Nucleus accumbens (tissue), 56 donors: ENCODE measurements at regions not wholly inside any gene's neighbourhood (a gene's known extent, or its start where the extent isn't known, plus 50 kb on each side); places are given as distances from the start of the nearest gene placed in this dataset.
A peak's percentile ranks its signal among the peaks of the same experiment; 100 is the strongest.

Experiments used
- DNase-seq, 56 donors: peaks; one replicate each; lab custom pipeline; 2025; lab: John Stamatoyannopoulos, UW

GRCh38 chr3:117417411-117417810 lies 707.8 kb downstream of the TUSC7 start:
- DNase-seq, result no peak

GRCh38 chr3:117427081-117427480 lies 717.5 kb downstream of the TUSC7 start:
- DNase-seq, result no peak

- no peak for DNase-seq
These were observed 723.8 kb downstream of the TUSC7 start for GRCh38 chr3:117433427-117433826.

DNA sequence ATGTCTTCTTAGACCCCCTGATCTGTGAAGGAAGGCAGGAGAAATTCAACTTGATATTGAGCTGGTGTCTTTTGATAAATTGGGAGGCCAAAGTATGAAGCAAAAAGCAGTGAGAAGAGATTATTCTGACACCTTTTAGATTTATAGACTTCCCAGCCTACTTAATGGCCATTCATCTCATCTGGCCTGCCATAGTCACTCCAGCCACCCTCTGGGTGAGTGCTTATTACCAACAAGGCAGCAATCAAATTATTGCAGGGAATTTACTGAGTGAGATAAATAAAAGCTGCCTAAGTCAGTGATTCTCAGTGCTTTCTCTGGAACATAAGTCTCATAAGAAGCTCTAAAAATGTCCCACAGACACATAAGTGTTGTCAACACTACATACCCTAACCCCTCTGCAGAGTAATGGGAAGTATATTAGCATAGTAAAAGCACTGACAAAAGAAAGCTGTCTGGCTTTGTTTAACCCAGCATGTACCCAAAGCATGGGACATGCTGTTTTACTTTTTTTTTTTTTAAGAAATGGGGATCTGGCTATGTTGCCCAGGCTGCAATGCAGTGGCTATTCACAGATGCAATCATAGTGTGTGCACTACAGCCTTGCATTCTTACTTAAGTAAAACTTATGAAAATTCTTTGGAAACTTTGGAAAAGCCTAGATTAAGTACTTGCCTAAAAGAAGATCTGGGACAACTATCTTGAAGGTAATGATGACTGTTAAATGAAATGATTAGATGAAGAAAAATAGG lies 725.3 kb downstream of the TUSC7 start:
- no peak for DNase-seq

DNA sequence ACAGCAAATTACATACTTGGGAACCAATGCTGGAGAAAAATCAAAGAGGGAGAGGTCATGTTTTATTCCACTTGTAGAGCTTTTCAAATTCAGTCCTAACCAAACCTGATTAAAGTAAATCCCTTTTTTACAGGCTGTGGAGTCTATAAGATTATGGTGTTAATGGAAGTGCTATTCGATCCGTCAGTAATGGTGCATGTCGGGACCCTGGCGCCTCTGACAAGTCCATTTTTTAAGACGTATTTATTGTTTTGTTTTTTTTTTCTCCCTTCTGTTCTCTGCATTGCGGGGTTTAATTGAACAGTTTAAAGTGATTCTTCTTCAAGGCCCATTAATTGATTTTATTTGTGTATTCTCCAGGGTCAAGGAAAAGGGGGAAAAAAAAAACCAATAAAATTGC lies 725.9 kb downstream of the TUSC7 start:
- DNase-seq, result no peak

GRCh38 chr3:117439812-117440211 lies 730.2 kb downstream of the TUSC7 start:
- DNase-seq, result peak in 18 of 56 donors; percentile 1 to 49 (median 6)

- DNase-seq, result no peak
These were observed 732.3 kb downstream of the TUSC7 start for GRCh38 chr3:117441851-117442250.

- DNase-seq, result no peak
These were observed 733.0 kb downstream of the TUSC7 start for GRCh38 chr3:117442566-117442965.

DNA sequence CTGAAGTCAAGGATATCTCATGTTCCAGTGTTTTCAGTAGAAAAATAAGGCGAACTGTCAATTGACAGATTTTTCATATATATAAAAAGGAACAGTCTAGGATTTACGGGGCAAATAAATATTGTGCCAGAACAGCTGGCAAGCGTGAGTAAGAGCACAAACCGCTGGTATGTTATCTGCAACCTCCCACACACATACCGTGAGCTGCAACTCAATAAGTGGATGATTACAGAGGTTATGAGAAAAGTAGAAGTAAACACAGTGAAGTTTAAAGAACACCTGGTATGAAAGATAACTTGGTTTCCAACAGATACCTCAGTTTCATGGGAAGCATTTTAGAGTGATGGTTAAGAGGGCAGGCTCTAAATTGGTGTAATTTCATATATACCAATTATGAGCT lies 733.4 kb downstream of the TUSC7 start:
- no peak for DNase-seq

- DNase-seq, result no peak
These were observed 734.6 kb downstream of the TUSC7 start for GRCh38 chr3:117444175-117444574.

GRCh38 chr3:117447419-117447818 lies 737.8 kb downstream of the TUSC7 start:
- no peak for DNase-seq

DNA sequence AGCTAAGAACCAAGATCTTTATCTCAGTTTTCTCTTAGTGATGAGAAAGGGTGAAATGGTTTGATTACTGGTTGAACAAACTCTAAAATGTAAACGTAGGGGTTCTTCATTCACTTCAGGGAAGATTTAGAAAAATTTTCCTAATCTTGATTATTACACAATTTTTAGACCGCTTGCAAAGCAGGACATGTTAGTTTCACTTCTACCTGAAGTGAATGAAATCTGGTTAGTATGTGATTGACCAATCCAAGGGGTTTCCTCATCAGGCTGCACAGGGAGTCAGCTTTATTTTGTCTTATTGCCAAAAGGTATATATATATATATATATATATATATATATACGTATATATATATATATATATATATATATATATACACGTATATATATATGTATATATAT lies 740.4 kb downstream of the TUSC7 start:
- no peak for DNase-seq

GRCh38 chr3:117454254-117454653 lies 744.7 kb downstream of the TUSC7 start:
- no peak for DNase-seq

- DNase-seq, result no peak
These were observed 745.3 kb downstream of the TUSC7 start for GRCh38 chr3:117454908-117455307.

GRCh38 chr3:117455782-117456181 lies 746.2 kb downstream of the TUSC7 start:
- no peak for DNase-seq

- DNase-seq, result peak in 9 of 56 donors; percentile 1 to 46 (median 7)
These were observed 753.9 kb downstream of the TUSC7 start for GRCh38 chr3:117463276-117464115.

- DNase-seq, result no peak
These were observed 762.3 kb downstream of the TUSC7 start for GRCh38 chr3:117471831-117472230.

- DNase-seq, result no peak
These were observed 764.5 kb downstream of the TUSC7 start for GRCh38 chr3:117473981-117474538.

GRCh38 chr3:117476572-117476971 lies 767.0 kb downstream of the TUSC7 start:
- no peak for DNase-seq

DNA sequence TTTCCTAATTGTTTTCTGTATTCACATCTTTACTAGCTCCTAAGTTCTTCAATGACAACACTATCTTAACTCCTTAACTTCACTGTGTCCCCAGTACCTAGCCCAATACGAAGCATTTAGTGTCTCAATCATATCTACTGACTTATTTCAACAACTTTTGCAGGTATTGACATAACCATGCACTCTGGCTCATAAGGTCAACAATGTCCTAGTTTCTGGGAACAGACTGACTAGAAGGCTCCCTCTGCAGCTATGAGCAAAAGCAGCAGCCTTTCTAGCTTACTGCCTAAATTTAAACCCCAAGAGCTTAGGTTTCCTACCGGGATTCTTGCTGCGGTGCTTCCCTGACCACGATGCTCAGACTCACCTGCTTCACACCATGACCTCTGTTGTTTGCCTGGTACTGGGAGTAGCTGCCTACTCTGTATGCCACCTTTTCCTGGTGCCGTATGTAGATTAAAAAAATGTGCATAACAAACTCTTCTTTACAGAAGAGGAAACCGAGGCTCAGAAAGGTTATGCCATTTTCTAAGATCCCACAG lies 767.7 kb downstream of the TUSC7 start:
- no peak for DNase-seq

- DNase-seq, result no peak
These were observed 769.5 kb downstream of the TUSC7 start for GRCh38 chr3:117479095-117479494.
